ENCODE measurements at regions not wholly inside any gene's neighbourhood (a gene's known extent, or its start where the extent isn't known, plus 50 kb on each side); places are given as distances from the start of the nearest gene placed in this dataset.
"Not testable (repeated sequence)": the region's sequence is repeated elsewhere in the genome, so short reads cannot be mapped to it uniquely, and the experiment has no call there.

- peaks cover 7% of the 10 kb centered on the region; the same call in 1 of the 2 replicates for H3K9me3 ChIP-seq
- H3K4me1 ChIP-seq, result peaks cover 14% of the 10 kb centered on the region
- in situ Hi-C loops (cut with MboI; ENCODE audit: low sequenced_read_pairs), result no loop called here
- no peak overlapping the region for H3K4me3 ChIP-seq
- DNase-seq (ENCODE audit: low spot score in 2 of 2), result no peak
- H3K36me3 ChIP-seq (replicated peaks), result no peaks in the 10 kb centered on the region
- no peaks in the 10 kb centered on the region for H3K27me3 ChIP-seq (ENCODE audit: low read depth)
These were observed 168.1 kb upstream of the SOX21 start for GRCh38 chr13:94880463-94880862.

GRCh38 chr13:94878602-94879165, 166.3 kb upstream of the SOX21 start:
- Histone ChIP-seq H3K27me3 (ENCODE audit: low read depth) (no peaks in the 10 kb centered on the region), H3K36me3 (replicated peaks) (no peaks in the 10 kb centered on the region), H3K4me1 (peaks cover 14% of the 10 kb centered on the region), H3K9me3 (peaks cover 7% of the 10 kb centered on the region; the same call in 1 of the 2 replicates), H3K4me3 (no peak overlapping the region)
- in situ Hi-C loops (cut with MboI; ENCODE audit: low sequenced_read_pairs), result no loop called here
- peak; percentile 48 to 94 for DNase-seq (ENCODE audit: low spot score in 2 of 2)

- Histone ChIP-seq H3K27me3 (ENCODE audit: low read depth) (no peaks in the 10 kb centered on the region; the same call in 1 of the 2 replicates), H3K9me3 (no peaks in the 10 kb centered on the region), H3K4me3 (no peak overlapping the region), H3K4me1 (peaks cover 2% of the 10 kb centered on the region), H3K36me3 (replicated peaks) (no peaks in the 10 kb centered on the region)
- DNase-seq (ENCODE audit: low spot score in 2 of 2), result no peak
- in situ Hi-C loops (cut with MboI; ENCODE audit: low sequenced_read_pairs), result no loop called here
These were observed 152.1 kb upstream of the SOX21 start for GRCh38 chr13:94864474-94864873.

GRCh38 chr13:94860981-94861407, 148.6 kb upstream of the SOX21 start:
- in situ Hi-C loops (cut with MboI; ENCODE audit: low sequenced_read_pairs), result no loop called here
- DNase-seq (ENCODE audit: low spot score in 2 of 2), result no peak
- no peak overlapping the region for H3K4me3 ChIP-seq
- H3K36me3 ChIP-seq (replicated peaks), result no peaks in the 10 kb centered on the region
- no peaks in the 10 kb centered on the region for H3K9me3 ChIP-seq
- H3K27me3 ChIP-seq (ENCODE audit: low read depth), result no peaks in the 10 kb centered on the region; the same call in 1 of the 2 replicates
- H3K4me1 ChIP-seq, result peaks cover 2% of the 10 kb centered on the region

GRCh38 chr13:94859811-94860210, 147.5 kb upstream of the SOX21 start:
- H3K4me3 ChIP-seq, result no peak overlapping the region
- in situ Hi-C loops (cut with MboI; ENCODE audit: low sequenced_read_pairs), result no loop called here

GRCh38 chr13:94859278-94859691, 146.9 kb upstream of the SOX21 start:
- no peak overlapping the region for H3K4me3 ChIP-seq
- peaks cover 2% of the 10 kb centered on the region for H3K4me1 ChIP-seq
- H3K36me3 ChIP-seq (replicated peaks), result no peaks in the 10 kb centered on the region
- in situ Hi-C loops (cut with MboI; ENCODE audit: low sequenced_read_pairs), result no loop called here
- no peaks in the 10 kb centered on the region for H3K9me3 ChIP-seq
- no peak for DNase-seq (ENCODE audit: low spot score in 2 of 2)
- no peaks in the 10 kb centered on the region for H3K27me3 ChIP-seq (ENCODE audit: low read depth)

More at GRCh38 chr13:94859811-94860210, 147.5 kb upstream of the SOX21 start:
- Histone ChIP-seq H3K4me1 (peaks cover 2% of the 10 kb centered on the region), H3K36me3 (replicated peaks) (no peaks in the 10 kb centered on the region), H3K9me3 (no peaks in the 10 kb centered on the region), H3K27me3 (ENCODE audit: low read depth) (no peaks in the 10 kb centered on the region)
- no peak for DNase-seq (ENCODE audit: low spot score in 2 of 2)

- in situ Hi-C loops (cut with MboI; ENCODE audit: low sequenced_read_pairs), result no loop called here
- Histone ChIP-seq H3K4me3 (no peak overlapping the region), H3K27me3 (ENCODE audit: low read depth) (no peaks in the 10 kb centered on the region), H3K36me3 (replicated peaks) (no peaks in the 10 kb centered on the region), H3K4me1 (0 out of 2 replicates have a peak, but pooled peaks cover 2% of the 10 kb centered on the region), H3K9me3 (no peaks in the 10 kb centered on the region)
- DNase-seq (ENCODE audit: low spot score in 2 of 2), result no peak
These were observed 146.5 kb upstream of the SOX21 start for GRCh38 chr13:94858856-94859255.

- in situ Hi-C loops (cut with MboI; ENCODE audit: low sequenced_read_pairs), result no loop called here
- Histone ChIP-seq H3K27me3 (ENCODE audit: low read depth) (no peaks in the 10 kb centered on the region), H3K36me3 (replicated peaks) (no peaks in the 10 kb centered on the region)
These were observed 142.3 kb upstream of the SOX21 start for GRCh38 chr13:94854688-94855087.

GRCh38 chr13:94851576-94851975, 139.2 kb upstream of the SOX21 start:
- in situ Hi-C loops (cut with MboI; ENCODE audit: low sequenced_read_pairs), result no loop called here
- H3K4me3 ChIP-seq, result no peak overlapping the region
- H3K36me3 ChIP-seq (replicated peaks), result no peaks in the 10 kb centered on the region
- H3K9me3 ChIP-seq, result no peaks in the 10 kb centered on the region
- no peaks in the 10 kb centered on the region for H3K27me3 ChIP-seq (ENCODE audit: low read depth)
- no peaks in the 10 kb centered on the region for H3K4me1 ChIP-seq
- no peak for DNase-seq (ENCODE audit: low spot score in 2 of 2)

More at GRCh38 chr13:94854688-94855087, 142.3 kb upstream of the SOX21 start:
- Histone ChIP-seq H3K9me3 (no peaks in the 10 kb centered on the region), H3K4me1 (no peaks in the 10 kb centered on the region), H3K4me3 (no peak overlapping the region)
- DNase-seq (ENCODE audit: low spot score in 2 of 2), result no peak

GRCh38 chr13:94849254-94849653, 136.9 kb upstream of the SOX21 start:
- Histone ChIP-seq H3K4me1 (no peaks in the 10 kb centered on the region), H3K9me3 (no peaks in the 10 kb centered on the region), H3K27me3 (ENCODE audit: low read depth) (no peaks in the 10 kb centered on the region), H3K4me3 (no peak overlapping the region), H3K36me3 (replicated peaks) (no peaks in the 10 kb centered on the region)
- no peak for DNase-seq (ENCODE audit: low spot score in 2 of 2)
- in situ Hi-C loops (cut with MboI; ENCODE audit: low sequenced_read_pairs), result no loop called here

- Histone ChIP-seq H3K9me3 (no peaks in the 10 kb centered on the region), H3K36me3 (replicated peaks) (no peaks in the 10 kb centered on the region), H3K4me1 (no peaks in the 10 kb centered on the region; the same call in 1 of the 2 replicates), H3K27me3 (ENCODE audit: low read depth) (no peaks in the 10 kb centered on the region), H3K4me3 (no peak overlapping the region)
- in situ Hi-C loops (cut with MboI; ENCODE audit: low sequenced_read_pairs), result no loop called here
- DNase-seq (ENCODE audit: low spot score in 2 of 2), result no peak
These were observed 130.6 kb upstream of the SOX21 start for GRCh38 chr13:94842901-94843300.

- not testable (repeated sequence) for H3K36me3 ChIP-seq (replicated peaks); H3K9me3 ChIP-seq; DNase-seq (ENCODE audit: low spot score in 2 of 2); H3K4me1 ChIP-seq; H3K4me3 ChIP-seq; H3K27me3 ChIP-seq (ENCODE audit: low read depth)
- in situ Hi-C loops (cut with MboI; ENCODE audit: low sequenced_read_pairs), result loop anchor here (10.0 kb wide), 1 partner anchor 108 kb away; no protein-coding TSS in a partner anchor
These were observed 124.7 kb upstream of the SOX21 start for GRCh38 chr13:94837056-94837455.

- no peaks in the 10 kb centered on the region for H3K27me3 ChIP-seq (ENCODE audit: low read depth)
- no peak overlapping the region for H3K4me3 ChIP-seq
- in situ Hi-C loops (cut with MboI; ENCODE audit: low sequenced_read_pairs), result loop anchor here (10.0 kb wide), 2 partner anchors 115 kb away; partner anchors contain the start of gene SOX21
- H3K4me1 ChIP-seq, result peaks cover 44% of the 10 kb centered on the region
- H3K36me3 ChIP-seq (replicated peaks), result no peaks in the 10 kb centered on the region
- peak; percentile 58 to 100 for DNase-seq (ENCODE audit: low spot score in 2 of 2)
- H3K9me3 ChIP-seq, result no peaks in the 10 kb centered on the region
These were observed 117.6 kb upstream of the SOX21 start for GRCh38 chr13:94829837-94830365.

GRCh38 chr13:94829185-94829836, 117.0 kb upstream of the SOX21 start:
- in situ Hi-C loops (cut with MboI; ENCODE audit: low sequenced_read_pairs), result loop anchor here (10.0 kb wide), 1 partner anchor 115 kb away; the partner anchor contains the start of gene SOX21
- Histone ChIP-seq H3K9me3 (no peaks in the 10 kb centered on the region), H3K36me3 (replicated peaks) (no peaks in the 10 kb centered on the region), H3K4me3 (no peak overlapping the region), H3K27me3 (ENCODE audit: low read depth) (no peaks in the 10 kb centered on the region), H3K4me1 (peaks cover 44% of the 10 kb centered on the region)
- peak; percentile 72 to 93 for DNase-seq (ENCODE audit: low spot score in 2 of 2)

Measured in HAP-1 (cell line).